ENCODE measurements at regions not wholly inside any gene's neighbourhood (a gene's known extent, or its start where the extent isn't known, plus 50 kb on each side); places are given as distances from the start of the nearest gene placed in this dataset.
"Not testable (repeated sequence)": the region's sequence is repeated elsewhere in the genome, so short reads cannot be mapped to it uniquely, and the experiment has no call there.

DNA sequence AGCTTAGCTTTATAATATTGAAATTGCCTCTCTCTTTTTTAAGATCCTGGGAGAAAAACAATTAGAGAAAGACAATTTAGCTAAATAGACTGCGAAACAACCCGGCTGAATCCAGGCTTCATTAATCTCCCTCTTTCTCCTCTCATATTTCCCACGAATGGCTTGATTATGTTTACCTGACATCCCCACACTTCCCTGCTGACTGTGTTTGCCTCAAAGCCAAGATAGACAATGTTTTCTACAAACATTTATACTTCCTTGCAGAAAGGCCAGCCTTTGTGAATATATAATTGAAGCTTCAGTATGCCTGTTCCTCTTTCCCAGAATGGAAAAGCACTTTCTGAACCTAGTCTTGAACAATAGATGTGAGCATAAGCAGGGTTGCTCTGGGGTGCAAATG lies 566.8 kb downstream of the PDHA2 start:
- no peak overlapping the region for H3K4me3 ChIP-seq (ENCODE audit: low read depth, low read length)
- no peak for DNase-seq (ENCODE audit: low read depth)
- TF ChIP-seq, protein P1, sequence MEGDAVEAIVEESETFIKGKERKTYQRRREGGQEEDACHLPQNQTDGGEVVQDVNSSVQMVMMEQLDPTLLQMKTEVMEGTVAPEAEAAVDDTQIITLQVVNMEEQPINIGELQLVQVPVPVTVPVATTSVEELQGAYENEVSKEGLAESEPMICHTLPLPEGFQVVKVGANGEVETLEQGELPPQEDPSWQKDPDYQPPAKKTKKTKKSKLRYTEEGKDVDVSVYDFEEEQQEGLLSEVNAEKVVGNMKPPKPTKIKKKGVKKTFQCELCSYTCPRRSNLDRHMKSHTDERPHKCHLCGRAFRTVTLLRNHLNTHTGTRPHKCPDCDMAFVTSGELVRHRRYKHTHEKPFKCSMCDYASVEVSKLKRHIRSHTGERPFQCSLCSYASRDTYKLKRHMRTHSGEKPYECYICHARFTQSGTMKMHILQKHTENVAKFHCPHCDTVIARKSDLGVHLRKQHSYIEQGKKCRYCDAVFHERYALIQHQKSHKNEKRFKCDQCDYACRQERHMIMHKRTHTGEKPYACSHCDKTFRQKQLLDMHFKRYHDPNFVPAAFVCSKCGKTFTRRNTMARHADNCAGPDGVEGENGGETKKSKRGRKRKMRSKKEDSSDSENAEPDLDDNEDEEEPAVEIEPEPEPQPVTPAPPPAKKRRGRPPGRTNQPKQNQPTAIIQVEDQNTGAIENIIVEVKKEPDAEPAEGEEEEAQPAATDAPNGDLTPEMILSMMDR (IDR thresholded peaks at IDR 0.05; ENCODE audit: control insufficient read depth, extremely low read depth, insufficient read depth): no peak

DNA sequence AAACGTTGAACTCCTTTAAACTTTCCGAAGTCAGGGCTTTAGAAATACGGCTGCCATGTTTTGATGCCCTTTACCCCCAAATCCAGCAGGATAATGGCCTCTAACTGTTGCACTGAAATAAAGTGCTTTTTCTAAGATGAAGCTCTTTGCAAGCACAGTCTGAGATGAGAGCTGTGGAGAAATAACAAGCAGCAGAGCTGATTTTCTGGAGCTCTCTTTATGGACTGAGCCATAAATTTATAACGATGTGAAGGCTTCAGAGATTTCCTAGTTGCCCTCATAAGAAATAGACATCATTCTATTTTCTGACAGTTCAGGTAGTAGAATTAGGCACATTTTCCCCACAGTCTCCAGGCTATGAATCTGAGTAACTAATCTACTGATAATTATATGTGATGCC lies 567.3 kb downstream of the PDHA2 start:
- TF ChIP-seq, protein P1 (IDR thresholded peaks at IDR 0.05; ENCODE audit: control insufficient read depth, extremely low read depth, insufficient read depth): no peak
- no peak for DNase-seq (ENCODE audit: low read depth)

DNA sequence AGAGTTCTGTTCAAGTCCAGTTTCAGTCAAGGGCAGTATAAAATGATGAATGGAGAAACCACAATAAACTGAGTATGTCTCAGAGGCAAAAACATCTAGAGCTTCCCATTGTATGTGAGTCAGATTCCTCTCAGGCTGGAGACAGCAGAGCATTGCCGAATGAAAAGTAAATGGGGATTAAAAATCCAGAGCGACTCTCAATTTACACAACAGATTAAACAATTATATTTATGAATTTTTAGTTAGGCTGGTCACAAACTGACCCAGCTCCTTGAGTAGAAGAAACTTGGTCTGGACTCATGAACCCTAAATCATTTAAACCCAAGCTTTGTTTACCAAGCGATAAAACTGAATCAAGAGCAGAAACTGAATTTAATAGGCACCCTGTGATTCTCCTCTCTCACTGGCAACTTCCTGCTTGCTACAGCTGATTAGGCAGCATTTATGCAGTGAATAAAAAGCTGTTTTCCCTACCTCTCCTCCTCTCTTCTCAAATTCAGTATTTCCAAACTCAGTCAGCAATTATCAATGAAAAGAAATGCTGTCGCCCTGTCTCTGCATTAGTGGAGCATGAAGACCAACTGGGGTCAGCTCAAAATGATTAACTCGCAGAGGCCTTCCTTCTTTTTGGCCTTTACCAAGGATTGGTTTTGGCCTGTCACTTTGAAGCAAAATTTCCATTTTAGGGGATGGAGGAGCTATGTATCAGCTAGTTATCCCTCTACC lies 568.0 kb downstream of the PDHA2 start:
- H3K4me3 ChIP-seq (ENCODE audit: low read depth, low read length): no peak overlapping the region
- DNase-seq (ENCODE audit: low read depth): no peak
- TF ChIP-seq, protein P1 (IDR thresholded peaks at IDR 0.05; ENCODE audit: control insufficient read depth, extremely low read depth, insufficient read depth): no peak

More for the DNA sequence above, 567.3 kb downstream of the PDHA2 start:
- no peak overlapping the region for H3K4me3 ChIP-seq (ENCODE audit: low read depth, low read length)

DNA sequence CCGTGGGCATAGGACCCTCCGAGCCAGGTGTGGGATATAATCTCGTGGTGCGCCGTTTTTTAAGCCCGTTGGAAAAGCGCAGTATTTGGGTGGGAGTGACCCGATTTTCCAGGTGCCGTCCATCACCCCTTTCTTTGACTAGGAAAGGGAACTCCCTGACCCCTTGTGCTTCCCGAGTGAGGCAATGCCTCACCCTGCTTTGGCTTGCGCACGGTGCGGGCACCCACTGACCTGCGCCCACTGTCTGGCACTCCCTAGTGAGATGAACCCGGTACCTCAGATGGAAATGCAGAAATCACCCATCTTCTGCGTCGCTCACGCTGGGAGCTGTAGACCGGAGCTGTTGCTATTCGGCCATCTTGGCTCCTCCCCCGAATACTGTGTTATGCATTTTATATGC lies 575.0 kb downstream of the PDHA2 start:
- H3K4me3 ChIP-seq (ENCODE audit: low read depth, low read length); DNase-seq (ENCODE audit: low read depth): not testable (repeated sequence)

DNA sequence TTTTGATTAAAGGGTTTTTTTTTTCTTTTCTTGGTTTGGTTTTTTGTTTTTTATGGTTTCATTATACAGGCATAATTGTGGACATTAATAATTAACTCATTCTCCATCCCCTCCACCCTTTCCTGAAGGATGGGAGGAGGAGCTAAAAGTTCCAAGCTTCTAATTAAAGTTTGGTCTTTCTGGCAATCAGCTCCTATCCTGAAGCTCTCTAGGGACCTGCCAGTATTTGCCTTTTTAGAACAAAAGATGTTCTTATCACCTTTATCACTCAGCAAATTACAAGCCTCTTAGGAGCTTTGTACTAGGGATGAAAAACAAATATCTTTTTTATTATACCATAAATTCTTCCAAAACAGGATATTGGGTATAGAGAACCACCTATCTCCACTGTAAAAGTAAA lies 589.8 kb downstream of the PDHA2 start:
- peak; percentile 70 for DNase-seq (ENCODE audit: low read depth)
- H3K4me3 ChIP-seq (ENCODE audit: low read depth, low read length): no peak overlapping the region
- TF ChIP-seq, protein P1 (IDR thresholded peaks at IDR 0.05; ENCODE audit: control insufficient read depth, extremely low read depth, insufficient read depth): no peak

DNA sequence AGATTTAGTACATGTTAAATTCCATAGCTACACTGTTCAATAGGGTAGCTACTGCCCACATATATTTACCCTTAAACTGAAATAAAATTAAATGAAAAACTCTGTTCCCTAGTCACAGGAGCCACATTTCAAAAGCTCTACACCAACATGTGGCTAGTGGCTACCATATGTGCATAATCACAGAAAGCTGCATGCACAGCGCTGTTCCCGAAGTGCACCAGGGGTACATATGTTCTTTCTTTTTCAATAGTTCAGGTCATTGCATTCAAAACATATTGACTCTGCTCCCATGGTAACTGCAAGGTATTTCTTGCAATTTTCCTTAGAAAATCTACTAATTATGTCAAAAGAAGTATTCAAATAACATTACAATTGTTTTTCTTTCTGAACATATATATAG lies 591.2 kb downstream of the PDHA2 start:
- TF ChIP-seq, protein P1 (IDR thresholded peaks at IDR 0.05; ENCODE audit: control insufficient read depth, extremely low read depth, insufficient read depth): no peak
- no peak for DNase-seq (ENCODE audit: low read depth)
- no peak overlapping the region for H3K4me3 ChIP-seq (ENCODE audit: low read depth, low read length)

DNA sequence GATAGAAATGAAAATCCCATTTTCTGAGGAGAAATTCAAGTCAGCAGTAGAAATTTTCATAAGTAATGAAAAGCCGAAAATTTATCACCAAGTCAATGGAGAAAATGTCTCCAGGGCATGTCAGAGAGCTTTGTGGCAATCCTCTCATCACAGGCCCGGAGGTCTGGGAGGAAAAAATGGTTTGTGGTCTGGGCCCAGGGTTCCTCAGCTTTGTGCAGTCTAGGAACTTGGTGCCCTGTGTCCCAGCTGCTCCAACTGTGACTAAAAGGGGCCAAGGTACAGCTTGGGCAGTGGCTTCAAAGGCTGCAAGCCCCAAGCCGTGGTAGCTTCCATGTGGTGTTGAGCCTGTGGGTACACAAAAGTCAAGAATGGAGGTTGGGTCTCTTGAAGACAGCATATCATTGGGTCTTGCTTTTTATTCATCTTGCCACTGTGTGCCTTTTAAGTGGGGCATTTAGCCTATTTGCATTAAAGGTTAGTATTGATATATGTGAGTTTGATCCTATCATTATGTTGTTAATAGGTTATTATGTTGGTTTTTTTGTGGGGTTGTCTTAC lies 608.5 kb downstream of the PDHA2 start:
- H3K4me3 ChIP-seq (ENCODE audit: low read depth, low read length): no peak overlapping the region
- TF ChIP-seq, protein P1 (IDR thresholded peaks at IDR 0.05; ENCODE audit: control insufficient read depth, extremely low read depth, insufficient read depth): no peak
- DNase-seq (ENCODE audit: low read depth): no peak

Measured in LNCaP clone FGC (cell line).